COR-L47 (cell line): ENCODE measurements at regions not wholly inside any gene's neighbourhood (a gene's known extent, or its start where the extent isn't known, plus 50 kb on each side); places are given as distances from the start of the nearest gene placed in this dataset.
"Not testable (repeated sequence)": the region's sequence is repeated elsewhere in the genome, so short reads cannot be mapped to it uniquely, and the experiment has no call there.

Source experiments
- DNase-seq: peaks from one replicate; lab custom pipeline; 2025; lab: John Stamatoyannopoulos, UW

DNA sequence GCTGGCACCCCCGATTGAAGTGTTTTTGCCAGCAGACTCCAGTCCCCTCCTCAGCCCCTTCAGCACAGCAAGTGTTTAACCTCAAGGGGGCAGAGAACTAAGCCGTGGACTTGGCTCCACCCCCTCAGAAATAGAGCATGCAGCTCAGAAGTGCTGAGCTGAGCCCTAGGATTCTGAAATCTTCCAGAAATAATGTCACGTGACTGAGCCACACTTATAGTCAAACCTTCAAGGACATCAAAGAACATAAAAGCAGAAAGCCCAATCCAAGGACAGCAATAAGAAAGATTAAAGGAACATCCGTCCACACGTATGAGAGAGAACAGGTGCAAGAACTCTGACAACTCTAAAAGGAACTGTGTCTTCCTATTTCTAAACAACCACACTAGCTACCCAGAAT, 317.7 kb upstream of the LRFN5 start:
- no peak for DNase-seq

DNA sequence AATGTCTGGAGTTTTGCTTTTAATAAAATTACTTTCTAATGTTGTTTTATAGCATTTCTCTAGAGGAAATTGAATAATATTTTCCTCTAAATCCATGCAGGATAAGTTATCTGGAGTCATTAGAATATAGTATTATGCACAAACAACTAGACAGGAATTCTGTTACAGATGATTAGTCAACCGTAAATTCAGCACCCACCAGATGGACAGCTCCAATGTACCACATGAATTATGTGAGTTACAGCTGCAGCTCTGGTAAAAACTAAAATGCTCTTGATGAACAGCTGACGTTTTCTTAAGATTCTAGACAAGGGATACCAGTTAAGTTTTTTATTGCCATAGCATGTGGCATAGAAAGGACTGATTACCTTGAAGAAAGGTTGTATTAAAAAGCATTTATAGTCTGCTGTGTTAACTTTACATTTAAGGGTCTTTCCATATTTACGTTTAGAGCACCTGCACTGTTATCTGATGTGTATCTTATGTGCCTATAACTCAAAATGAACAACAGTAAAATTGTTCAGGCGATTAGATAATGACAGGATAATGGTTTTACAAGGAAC, 321.4 kb upstream of the LRFN5 start:
- DNase-seq, result no peak

DNA sequence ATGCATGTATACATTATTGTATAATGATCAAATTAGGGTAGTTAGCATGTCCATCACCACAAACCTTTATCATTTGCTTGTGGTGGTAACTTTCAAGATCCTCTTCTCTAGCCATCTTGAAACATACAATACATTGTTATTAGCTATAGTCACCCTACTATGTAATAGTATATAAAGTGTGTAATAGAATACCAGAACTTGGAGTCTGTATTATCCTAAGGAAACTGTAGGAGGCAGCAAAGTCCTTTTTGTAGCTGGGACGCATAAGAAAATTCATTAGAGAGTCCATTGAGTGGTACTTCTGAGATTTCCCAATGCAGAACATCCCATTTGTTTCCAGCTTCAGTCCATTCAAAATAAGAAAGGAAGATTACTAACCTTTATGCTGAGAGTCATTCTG, 325.9 kb upstream of the LRFN5 start:
- DNase-seq, result no peak

DNA sequence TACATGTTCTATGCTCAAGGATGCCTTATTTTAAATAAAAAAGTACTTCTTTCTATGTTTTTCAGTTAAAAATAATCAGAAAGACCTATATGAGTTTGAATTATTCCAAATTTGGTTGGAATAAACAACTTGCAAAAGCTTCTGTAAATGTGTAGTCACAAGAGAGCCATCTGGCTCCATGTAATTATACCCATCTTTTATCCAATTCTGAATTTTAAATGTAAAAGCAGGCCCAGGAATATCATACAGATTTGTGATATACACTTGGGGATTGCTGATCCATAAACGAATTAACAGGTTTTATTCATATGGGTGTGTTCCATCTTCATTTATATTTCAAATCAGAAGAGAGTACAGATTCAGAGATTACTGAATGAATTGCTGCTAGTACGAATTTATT, 329.2 kb upstream of the LRFN5 start:
- DNase-seq, result no peak

- DNase-seq, result no peak
Observed at GRCh38 chr14:41257476-41257875, 349.2 kb upstream of the LRFN5 start.

DNA sequence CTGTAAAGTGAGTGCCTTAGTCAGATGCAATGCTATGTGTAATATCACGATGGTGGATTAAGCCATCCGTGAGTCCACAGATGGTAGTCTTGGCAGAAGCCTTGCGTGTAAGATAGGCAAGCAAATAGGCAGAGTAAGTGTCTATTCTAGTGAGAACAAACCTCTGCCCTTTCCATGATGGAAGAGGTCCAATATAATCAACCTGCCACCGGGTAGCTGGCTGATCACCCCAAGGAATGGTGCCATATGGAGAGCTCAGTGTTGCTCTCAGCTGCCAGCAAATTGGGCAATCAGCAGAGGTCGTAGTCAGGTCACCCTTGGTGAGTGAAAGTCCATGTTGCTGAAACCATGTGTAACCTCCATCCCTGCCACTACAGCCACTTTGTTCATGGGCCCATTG, 371.2 kb upstream of the LRFN5 start:
- no peak for DNase-seq

DNA sequence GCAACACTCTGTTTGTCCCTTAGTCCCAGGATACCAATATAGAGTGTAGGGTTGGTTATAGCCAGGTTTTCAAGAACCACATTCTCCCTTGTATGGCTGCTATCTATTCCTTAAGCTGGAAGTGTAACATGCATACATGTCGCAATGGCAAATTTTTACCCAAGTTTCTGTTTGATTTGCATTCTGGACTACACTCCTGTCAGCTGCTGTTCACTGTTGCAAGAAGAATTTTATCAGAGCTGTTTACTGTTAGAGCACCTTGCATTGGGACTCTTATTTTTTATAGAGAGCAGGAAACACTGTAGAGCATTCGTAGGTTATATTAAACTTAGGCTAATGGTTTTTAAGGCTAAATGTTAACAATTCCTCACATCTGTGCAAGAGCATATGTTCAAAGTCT, 376.0 kb upstream of the LRFN5 start:
- no peak for DNase-seq

DNA sequence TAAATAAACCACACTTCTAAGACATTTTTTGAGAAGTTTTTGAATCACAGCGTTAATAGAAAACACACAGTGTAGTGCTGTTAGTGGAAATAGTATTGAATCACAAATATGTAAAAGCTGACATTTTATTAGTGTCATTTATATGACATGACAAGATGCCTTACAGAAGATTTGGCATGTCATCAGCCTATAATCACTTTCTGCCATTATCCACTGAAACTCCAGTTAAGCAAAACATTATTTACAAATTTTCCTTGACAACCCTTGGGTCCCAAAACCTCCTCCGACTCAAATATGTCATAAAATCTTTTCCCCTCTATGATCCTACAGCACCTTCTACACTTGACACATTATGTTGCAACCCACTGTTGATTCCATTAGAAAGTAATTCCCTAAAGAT, 376.9 kb upstream of the LRFN5 start:
- DNase-seq, result no peak

GRCh38 chr14:41225433-41225832, 381.2 kb upstream of the LRFN5 start:
- no peak for DNase-seq

- no peak for DNase-seq
Observed at GRCh38 chr14:41222581-41222980, 384.1 kb upstream of the LRFN5 start.

GRCh38 chr14:41214978-41215377, 391.7 kb upstream of the LRFN5 start:
- DNase-seq, result not testable (repeated sequence)

DNA sequence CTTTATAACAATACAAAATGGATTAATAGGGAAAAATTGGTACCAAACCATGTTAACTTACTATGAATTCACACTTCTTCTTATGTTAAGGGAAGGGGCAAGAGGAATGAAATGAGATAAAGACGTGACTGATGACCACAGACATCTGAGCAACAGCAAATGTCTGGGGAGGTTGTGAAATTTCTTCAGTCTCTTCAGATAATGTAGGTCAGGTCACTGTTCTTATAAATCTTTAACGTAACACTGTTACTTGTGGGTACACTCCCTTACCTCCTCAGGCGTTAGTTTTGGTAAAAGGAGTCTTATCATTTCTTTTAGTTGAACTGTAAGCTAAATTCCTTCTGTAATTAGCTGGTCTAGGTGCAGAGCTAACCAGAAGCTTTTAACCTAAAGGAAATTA, 405.0 kb upstream of the LRFN5 start:
- no peak for DNase-seq

- no peak for DNase-seq
Observed at GRCh38 chr14:41187868-41188267, 418.8 kb upstream of the LRFN5 start.

DNA sequence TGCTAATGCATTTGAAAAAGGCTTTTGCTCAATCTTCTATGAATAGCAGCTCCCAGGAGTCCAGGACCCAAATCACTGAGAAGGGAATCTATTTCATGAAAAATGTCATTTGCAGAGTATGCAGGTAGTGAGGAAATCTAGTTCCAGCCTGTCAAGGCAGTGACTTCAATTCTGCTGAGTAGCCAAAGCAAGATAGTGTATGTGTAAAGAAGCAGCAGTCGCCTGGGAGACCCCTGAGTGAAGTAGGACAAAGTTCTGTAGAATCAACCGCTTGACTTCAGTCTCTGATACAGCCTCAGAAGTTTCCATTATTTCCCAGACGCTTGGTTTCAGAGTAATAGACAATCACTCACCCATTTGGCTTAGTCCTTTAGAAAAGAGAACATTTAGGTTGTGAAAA, 435.6 kb upstream of the LRFN5 start:
- DNase-seq, result no peak

- peak; percentile 80 for DNase-seq
Observed at GRCh38 chr14:41167040-41167439, 439.6 kb upstream of the LRFN5 start.

DNA sequence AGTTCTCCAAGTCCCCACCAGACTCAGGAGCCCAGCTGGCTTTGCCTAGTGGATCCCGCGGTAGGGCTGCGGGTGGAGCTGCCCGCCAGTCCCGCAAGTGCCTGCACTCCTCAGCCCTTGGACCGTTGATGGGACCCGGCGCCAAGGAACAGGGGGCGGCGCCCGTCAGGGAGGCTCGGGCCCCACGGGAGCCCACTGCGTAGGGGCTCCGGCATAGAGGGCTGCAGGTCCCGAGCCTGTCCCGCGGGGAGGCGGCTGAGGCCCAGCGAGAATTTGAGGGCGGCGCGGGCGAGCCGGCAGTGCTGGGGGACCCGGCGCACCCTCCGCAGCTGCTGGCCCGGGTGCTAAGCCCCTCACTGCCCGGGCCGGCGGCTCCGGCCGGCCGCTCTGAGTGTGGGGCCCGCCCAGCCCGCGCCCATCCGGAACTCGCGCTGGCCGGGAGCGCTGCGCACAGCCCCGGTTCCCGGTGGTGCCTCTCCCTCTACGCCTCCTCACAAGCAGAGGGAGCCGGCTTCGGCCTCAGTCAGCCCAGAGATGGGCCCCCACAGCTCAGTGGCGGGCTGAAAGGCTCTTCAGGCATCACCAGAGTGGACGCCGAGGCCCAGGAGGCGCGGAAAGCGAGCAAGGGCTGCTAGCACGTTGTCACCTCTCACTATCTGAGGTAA, 452.4 kb upstream of the LRFN5 start:
- no peak for DNase-seq

DNA sequence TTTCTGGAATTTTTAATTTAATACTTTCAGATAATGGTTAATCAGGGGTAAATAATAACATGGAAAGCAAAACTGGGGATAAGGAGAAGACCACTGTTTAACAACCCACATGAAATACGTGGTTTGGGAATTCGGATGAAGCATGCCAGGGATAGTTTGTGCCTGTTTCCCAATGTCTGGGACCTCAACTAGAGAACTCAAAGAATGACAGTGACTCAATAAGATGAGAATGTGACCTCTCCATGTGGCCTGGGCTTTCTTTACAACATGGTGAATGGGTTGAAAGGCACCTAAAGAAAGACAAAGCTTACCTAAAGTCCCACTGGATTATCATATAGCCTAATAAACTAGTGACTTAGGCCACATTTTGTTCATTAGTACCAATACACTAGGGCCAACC, 460.3 kb upstream of the LRFN5 start:
- DNase-seq, result no peak

GRCh38 chr14:41144370-41144769, 462.3 kb upstream of the LRFN5 start:
- no peak for DNase-seq

DNA sequence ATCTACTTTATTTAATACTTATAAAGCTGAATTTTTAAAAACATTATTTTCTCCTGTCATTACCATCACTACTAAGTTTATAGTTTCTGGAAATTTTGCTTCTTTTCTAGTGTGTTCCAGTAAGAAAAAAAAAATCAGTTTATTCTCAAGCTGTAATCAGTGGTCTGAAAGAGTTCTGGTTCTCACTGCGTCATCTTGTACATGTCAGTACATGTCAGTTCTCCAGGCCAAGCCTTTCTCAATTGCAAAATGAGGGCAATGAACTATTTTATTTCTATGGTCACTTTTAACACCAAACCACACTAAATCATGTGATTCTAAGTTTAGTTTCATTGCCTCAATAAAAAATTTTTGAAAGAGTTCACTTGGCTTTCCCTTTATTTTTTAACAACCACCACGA, 468.9 kb upstream of the LRFN5 start:
- no peak for DNase-seq

DNA sequence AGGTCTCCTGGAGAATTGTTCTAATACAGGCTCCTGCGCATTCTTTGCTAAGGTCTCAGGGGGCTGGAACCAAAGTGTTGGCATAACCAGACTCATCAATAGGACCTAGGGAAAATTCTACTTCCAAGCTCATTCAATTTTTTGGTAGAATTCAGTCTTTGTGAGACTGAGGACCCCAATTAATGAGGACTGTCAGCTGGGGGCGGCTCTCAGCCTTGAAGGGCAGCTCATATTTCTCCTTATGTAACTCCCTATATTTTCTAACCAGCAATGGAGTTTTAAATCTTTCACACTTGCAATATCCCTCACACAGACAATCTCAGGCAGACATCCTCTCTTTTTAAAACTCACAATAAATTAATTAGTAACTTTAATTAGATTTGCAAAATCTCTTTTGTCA, 476.4 kb upstream of the LRFN5 start:
- DNase-seq, result no peak

- no peak for DNase-seq
Observed at GRCh38 chr14:41120402-41120801, 486.3 kb upstream of the LRFN5 start.

DNA sequence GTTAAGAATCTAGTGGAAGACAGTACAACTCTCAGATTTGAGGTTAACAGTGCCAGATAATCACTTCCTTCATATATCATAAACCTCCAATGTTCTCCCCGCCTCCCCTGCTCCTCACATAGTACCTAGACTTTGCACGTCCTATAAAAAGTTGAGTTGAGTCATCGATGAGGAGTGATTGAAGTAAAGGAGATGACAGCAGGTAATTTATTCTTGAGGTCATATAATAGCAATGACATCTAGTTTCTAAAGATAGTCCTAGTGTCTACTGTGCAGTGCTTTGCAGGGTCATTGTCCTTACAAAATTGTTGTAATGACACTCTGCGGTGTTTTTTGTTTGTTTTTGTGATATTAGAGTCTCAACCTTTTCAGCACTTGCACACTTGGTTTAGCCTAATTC, 510.5 kb upstream of the LRFN5 start:
- no peak for DNase-seq

- DNase-seq, result no peak
Observed at GRCh38 chr14:41087056-41087455, 519.6 kb upstream of the LRFN5 start.

- DNase-seq, result no peak
Observed at GRCh38 chr14:41073544-41073943, 533.1 kb upstream of the LRFN5 start.
